ENCODE measurements at regions not wholly inside any gene's neighbourhood (a gene's known extent, or its start where the extent isn't known, plus 50 kb on each side); places are given as distances from the start of the nearest gene placed in this dataset.

- Histone ChIP-seq H3K27me3 (ENCODE audit: control insufficient read depth in 2 of 2, insufficient read depth in 2 of 2, low read length in 2 of 2) (peaks cover 0 to 40% of the 10 kb centered on the region in 2 experiments; a peak in 3 of 5 replicates), H2AFZ (ENCODE audit: low read depth, low read length) (no peak overlapping the region), H3K79me2 (ENCODE audit: control insufficient read depth, insufficient read depth, low read length) (no peaks in the 10 kb centered on the region), H3K4me2 (ENCODE audit: insufficient read depth, low read length) (no peak overlapping the region), H3K4me1 (replicated peaks in 1 of 2; ENCODE audit: control insufficient read depth in 2 of 2, insufficient read depth in 2 of 2, low read length in 2 of 2) (peaks cover 0 to 2% of the 10 kb centered on the region in 2 experiments; a peak in 1 of 5 replicates), H3K9ac (ENCODE audit: insufficient read depth in 1 of 2, low read depth in 2 of 2, low read length in 2 of 2) (no peak overlapping the region), H3K4me3 (no peak overlapping the region), H3K36me3 (ENCODE audit: control insufficient read depth, insufficient read depth, low read length) (no peaks in the 10 kb centered on the region), H4K20me1 (replicated peaks; ENCODE audit: control insufficient read depth, insufficient read depth, low read length) (no peaks in the 10 kb centered on the region), H3K9me3 (replicated peaks; ENCODE audit: control insufficient read depth, insufficient read depth, low read depth, low read length) (no peaks in the 10 kb centered on the region), H3K9me1 (ENCODE audit: control insufficient read depth, insufficient read depth, low read length) (no peaks in the 10 kb centered on the region), H3K27ac (ENCODE audit: extremely low read depth, low read depth, low read length) (no peak overlapping the region)
- intact Hi-C loops (cut with micrococcal nuclease) (no loop called here), in situ Hi-C loops (cut with MboI) (no loop called here)
- ATAC-seq = no peak
- BruUV-seq (replicated peaks) = no TSS peak
- DNase-seq (ENCODE audit: extremely low read depth in 1 of 4, low spot score in 3 of 4) = no peak
- POLR2A ChIA-PET = no interaction called here
- FAIRE-seq = no peak
- WGBS (ENCODE audit: insufficient coverage, low coverage, missing lambda C conversion rate) = 3% methylated on average over 15 of the region's 19 CpGs
- CTCF ChIA-PET (ENCODE audit: low intra/inter-chr PET ratio) = no interaction called here
- TF ChIP-seq USF1 (CRISPR knock-in tag; IDR thresholded peaks at IDR 0.05) (no peak), HDGF (IDR thresholded peaks at IDR 0.05) (no peak), ZNF408 (CRISPR knock-in tag; IDR thresholded peaks at IDR 0.05; ENCODE audit: low read depth) (no peak), CEBPZ (IDR thresholded peaks at IDR 0.05; ENCODE audit: borderline replicate concordance, low read depth, low read length) (no peak), HINFP (tag; conservative IDR thresholded peaks at IDR 0.05; ENCODE audit: low read depth) (no peak), ZNF740 (CRISPR knock-in tag; IDR thresholded peaks at IDR 0.05) (no peak), ZNF740 (tag; IDR thresholded peaks at IDR 0.05) (no peak), CBX3 (IDR thresholded peaks at IDR 0.05; ENCODE audit: borderline replicate concordance in 1 of 2, low read length in 2 of 2) (no peak), EZH2 (IDR thresholded peaks at IDR 0.05; ENCODE audit: borderline replicate concordance, low read depth, low read length) (no peak), HMBOX1 (IDR thresholded peaks at IDR 0.05) (no peak), ID3 (CRISPR knock-in tag; IDR thresholded peaks at IDR 0.05) (no peak), ID3 (tag; IDR thresholded peaks at IDR 0.05) (no peak)
Measured at GRCh38 chr11:134498326-134499139, 86.5 kb upstream of the B3GAT1 start.
